LNCaP clone FGC (cell line): ENCODE measurements at regions not wholly inside any gene's neighbourhood (a gene's known extent, or its start where the extent isn't known, plus 50 kb on each side); places are given as distances from the start of the nearest gene placed in this dataset.
"Not testable (repeated sequence)": the region's sequence is repeated elsewhere in the genome, so short reads cannot be mapped to it uniquely, and the experiment has no call there.

Source experiments
- DNase-seq: peaks from one replicate; pipeline ENCODE4 v3.0.0-alpha.2; 2011; ENCODE audit warnings: low read depth
- H3K4me3 ChIP-seq: 2 replicates; pipeline ENCODE4 v1.5.1; 2011; ENCODE audit warnings: mild to moderate bottlenecking, low read depth, low read length, control low read depth
- CTCF ChIP-seq: IDR thresholded peaks from 2 replicates; pipeline ENCODE4 v1.5.1; 2012; ENCODE audit warnings: mild to moderate bottlenecking; ENCODE audit not compliant: control insufficient read depth, insufficient read depth; ENCODE audit errors: extremely low read depth

DNA sequence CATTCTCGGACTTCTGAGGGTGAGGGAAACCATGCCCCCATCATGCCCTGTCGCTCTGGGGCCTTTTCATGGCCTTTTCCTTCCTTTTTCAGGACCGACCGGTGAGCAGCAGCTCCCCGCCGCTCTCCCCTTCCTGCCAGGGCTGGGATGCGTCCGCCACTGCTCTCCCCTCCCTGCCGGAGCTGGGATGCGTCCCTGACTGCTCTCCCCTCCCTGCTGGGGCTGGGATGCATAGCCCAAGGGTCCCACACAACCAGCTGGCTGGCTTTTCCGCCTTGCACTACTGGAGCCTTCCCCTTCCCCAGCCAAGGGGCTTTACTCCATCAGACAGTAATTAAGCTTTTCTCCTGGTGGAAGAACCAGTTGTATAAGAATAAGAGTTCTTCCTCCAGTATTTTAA, 129.7 kb upstream of the COBL start:
- no peak for TF ChIP-seq CTCF
- no peak overlapping the region for H3K4me3 ChIP-seq
- DNase-seq: no peak

GRCh38 chr7:51444936-51445335, 128.3 kb upstream of the COBL start:
- H3K4me3 ChIP-seq: no peak overlapping the region
- TF ChIP-seq CTCF: no peak
- DNase-seq: no peak

- TF ChIP-seq CTCF: peak; percentile 85
- peak; percentile 7 for DNase-seq
- H3K4me3 ChIP-seq: no peak overlapping the region
Observed at GRCh38 chr7:51430480-51431086, 114.0 kb upstream of the COBL start.

GRCh38 chr7:51428217-51428887, 111.7 kb upstream of the COBL start:
- peak; percentile 7 for DNase-seq

DNA sequence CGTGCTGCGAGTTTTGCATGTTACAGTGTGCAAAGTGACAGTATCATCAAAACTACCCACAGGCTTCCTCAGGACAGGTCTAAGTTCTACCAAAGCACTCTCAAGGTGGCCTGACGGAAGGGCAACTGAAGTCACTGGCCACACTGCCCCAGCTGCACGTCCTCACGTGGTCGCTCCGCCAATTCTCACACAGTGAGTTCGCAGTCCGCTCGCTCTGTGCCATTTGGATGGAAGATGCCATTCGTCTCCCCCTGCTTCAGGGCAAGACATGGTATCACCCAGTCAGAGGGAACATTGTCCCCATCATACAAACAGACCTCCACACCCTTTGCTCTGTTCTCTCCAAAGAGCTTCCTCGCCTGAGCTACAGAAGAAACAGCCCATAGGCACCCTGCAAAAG, 109.6 kb upstream of the COBL start:
- H3K4me3 ChIP-seq: no peak overlapping the region
- no peak for TF ChIP-seq CTCF
- no peak for DNase-seq

More at GRCh38 chr7:51428217-51428887, 111.7 kb upstream of the COBL start:
- TF ChIP-seq CTCF: peak; percentile 81
- H3K4me3 ChIP-seq: no peak overlapping the region

GRCh38 chr7:51409934-51410333, 93.3 kb upstream of the COBL start:
- H3K4me3 ChIP-seq, DNase-seq: not testable (repeated sequence)

GRCh38 chr7:51397608-51398007, 81.0 kb upstream of the COBL start:
- H3K4me3 ChIP-seq, DNase-seq: not testable (repeated sequence)

DNA sequence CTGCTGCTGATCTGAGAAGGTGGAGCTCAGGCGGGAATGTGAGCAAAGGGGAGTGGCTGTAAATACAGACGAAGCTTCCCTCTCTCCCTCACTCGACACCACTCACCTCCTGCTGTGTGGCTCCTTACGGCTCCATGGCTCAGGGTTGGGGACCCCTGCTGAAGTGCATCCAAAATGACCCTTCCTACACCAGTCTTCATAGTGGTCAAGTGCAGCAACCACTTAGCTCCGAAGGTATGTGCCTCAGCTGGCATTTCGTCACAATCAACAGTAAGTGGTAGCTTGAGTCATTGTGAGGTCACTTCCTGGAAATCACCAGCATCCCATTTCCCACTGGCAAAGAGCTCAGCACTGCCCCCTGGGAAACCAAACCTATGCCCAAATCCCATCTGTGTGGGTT, 76.4 kb upstream of the COBL start:
- not testable (repeated sequence) for DNase-seq

GRCh38 chr7:51389952-51390351, 73.3 kb upstream of the COBL start:
- DNase-seq, H3K4me3 ChIP-seq: not testable (repeated sequence)

More for the DNA sequence above, 76.4 kb upstream of the COBL start:
- H3K4me3 ChIP-seq: not testable (repeated sequence)

GRCh38 chr7:51389216-51389812, 72.7 kb upstream of the COBL start:
- DNase-seq, H3K4me3 ChIP-seq: not testable (repeated sequence)

DNA sequence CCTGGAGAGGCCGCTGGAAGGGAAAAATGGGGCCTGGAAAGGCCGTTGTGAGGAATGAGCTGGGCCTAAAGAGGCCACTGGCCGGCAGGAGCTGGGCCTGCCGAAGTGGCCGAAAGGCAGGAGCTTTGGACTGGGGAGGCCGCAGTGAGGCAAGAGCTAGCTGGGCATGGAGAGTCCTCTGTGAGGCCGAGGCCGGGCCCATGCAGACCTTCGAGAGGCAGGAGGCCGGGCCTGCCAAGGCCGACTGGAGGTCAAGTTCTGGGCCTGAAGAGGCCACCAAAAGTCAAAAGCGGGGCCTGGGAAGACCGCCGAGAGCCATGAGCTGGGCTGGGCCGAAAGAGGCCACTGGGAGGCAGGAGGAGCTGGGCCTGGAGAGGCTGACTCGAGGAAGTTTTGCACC, 71.6 kb upstream of the COBL start:
- H3K4me3 ChIP-seq, DNase-seq: not testable (repeated sequence)

DNA sequence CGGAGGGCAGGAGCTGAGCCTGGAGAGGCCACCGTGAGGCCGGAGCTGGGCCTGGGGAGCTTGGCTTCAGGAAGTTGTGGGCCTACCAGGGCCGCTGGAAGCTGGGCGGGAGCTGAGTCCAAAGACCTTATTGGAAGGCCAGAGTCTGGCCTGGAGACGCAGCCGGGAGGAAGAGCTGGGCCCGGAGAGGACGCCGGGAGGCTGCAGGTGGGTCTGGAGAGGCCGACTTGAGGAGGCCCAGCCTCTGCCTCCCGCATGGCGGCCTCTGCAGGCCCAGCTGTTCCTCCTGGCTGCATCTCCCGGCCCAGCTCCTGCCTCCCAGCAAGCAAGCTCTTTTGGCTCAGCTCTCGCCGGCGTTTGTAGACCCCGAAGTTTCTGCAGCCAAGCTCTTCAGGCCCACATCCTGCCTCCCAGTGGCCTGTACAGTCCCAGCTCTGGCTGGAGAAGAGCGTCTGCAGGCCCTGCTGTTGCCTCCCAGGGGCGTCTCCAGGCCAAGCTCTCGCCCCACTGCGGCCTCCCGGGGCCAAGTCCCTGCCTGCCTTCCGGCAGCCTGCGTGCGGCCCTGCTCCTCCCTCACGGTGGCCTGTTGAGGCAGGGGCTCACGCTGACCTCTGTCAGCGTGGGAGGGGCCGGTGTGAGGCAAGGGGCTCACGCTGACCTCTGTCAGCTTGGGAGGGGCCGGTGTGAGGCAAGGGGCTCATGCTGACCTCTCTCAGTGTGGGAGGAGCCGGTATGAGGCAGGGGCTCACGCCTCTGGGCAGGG, 70.4 kb upstream of the COBL start:
- H3K4me3 ChIP-seq, DNase-seq: not testable (repeated sequence)
